SK-N-SH treated with all-trans-retinoic acid at 6 μM for 48 hours (cell line): ENCODE measurements at regions not wholly inside any gene's neighbourhood (a gene's known extent, or its start where the extent isn't known, plus 50 kb on each side); places are given as distances from the start of the nearest gene placed in this dataset.

Source experiments
- ATAC-seq: fragments of 200-7000 bp; cut with Tn5 transposase; 3 replicates; pipeline ENCODE4 v1.9.1; 2020; ENCODE audit warnings: mild to moderate bottlenecking, moderate library complexity
- ARNTL ChIP-seq: fragments of 450-650 bp; formaldehyde crosslinking; IDR thresholded peaks from 2 replicates; pipeline ENCODE4 v1.5.0; 2020; ENCODE audit warnings: low read depth, mild to moderate bottlenecking, moderate library complexity, borderline replicate concordance
- BACH2 ChIP-seq: fragments of 250-450 bp; sonication (Bioruptor Pico); IDR thresholded peaks from 2 replicates; pipeline ENCODE4 v1.9.0; 2021; ENCODE audit warnings: mild to moderate bottlenecking, borderline replicate concordance
- CSDC2 ChIP-seq: fragments of 250-450 bp; sonication (Bioruptor Pico); IDR thresholded peaks from 2 replicates; pipeline ENCODE4 v1.5.0; 2020; ENCODE audit warnings: mild to moderate bottlenecking, moderate library complexity
- ESRRG ChIP-seq: fragments of 250-450 bp; sonication (Bioruptor Pico); IDR thresholded peaks from 2 replicates; pipeline ENCODE4 v1.6.1; 2021; ENCODE audit warnings: mild to moderate bottlenecking
- RARB ChIP-seq: fragments of 250-450 bp; sonication (Bioruptor Pico); IDR thresholded peaks from 2 replicates; pipeline ENCODE4 v1.8.0; 2021; ENCODE audit warnings: mild to moderate bottlenecking, moderate library complexity
- SNAI2 ChIP-seq: fragments of 250-450 bp; sonication (Bioruptor Pico); IDR thresholded peaks from 2 replicates; pipeline ENCODE4 v1.5.0; 2020; ENCODE audit warnings: mild to moderate bottlenecking, moderate library complexity
- TCF4 ChIP-seq: fragments of 250-450 bp; sonication (Bioruptor Pico); IDR thresholded peaks from 2 replicates; pipeline ENCODE4 v1.8.0; 2021; ENCODE audit warnings: mild to moderate bottlenecking, moderate library complexity, borderline replicate concordance
- TOX ChIP-seq: fragments of 250-450 bp; sonication (Bioruptor Pico); IDR thresholded peaks from 2 replicates; pipeline ENCODE4 v1.8.0; 2021; ENCODE audit warnings: mild to moderate bottlenecking, moderate library complexity, borderline replicate concordance
- ZC3H10 ChIP-seq: fragments of 250-450 bp; sonication (Bioruptor Pico); IDR thresholded peaks from 2 replicates; pipeline ENCODE4 v1.5.1; 2021; ENCODE audit warnings: mild to moderate bottlenecking, moderate library complexity
- ZFP3 ChIP-seq: fragments of 250-450 bp; sonication (Bioruptor Pico); IDR thresholded peaks from 2 replicates; pipeline ENCODE4 v1.5.0; 2020; ENCODE audit warnings: mild to moderate bottlenecking, moderate library complexity
- ZFP30 ChIP-seq: fragments of 450-650 bp; formaldehyde crosslinking; IDR thresholded peaks from 2 replicates; pipeline ENCODE4 v1.5.0; 2022; ENCODE audit warnings: mild to moderate bottlenecking, moderate library complexity
- TF ChIP-seq, protein P1 (sequence below): fragments of 250-450 bp; sonication (Bioruptor Pico); IDR thresholded peaks from 2 replicates; pipeline ENCODE4 v1.5.1; 2020; ENCODE audit warnings: low read depth, mild to moderate bottlenecking, moderate library complexity
- TF ChIP-seq, protein P2 (sequence below): fragments of 250-450 bp; sonication (Bioruptor Pico); IDR thresholded peaks from 2 replicates; pipeline ENCODE4 v1.5.0; 2020; ENCODE audit warnings: mild to moderate bottlenecking, moderate library complexity
- TF ChIP-seq, protein P3 (sequence below): fragments of 250-450 bp; sonication (Bioruptor Pico); IDR thresholded peaks from 2 replicates; pipeline ENCODE4 v1.8.0; 2020; ENCODE audit warnings: mild to moderate bottlenecking, moderate library complexity, borderline replicate concordance

DNA sequence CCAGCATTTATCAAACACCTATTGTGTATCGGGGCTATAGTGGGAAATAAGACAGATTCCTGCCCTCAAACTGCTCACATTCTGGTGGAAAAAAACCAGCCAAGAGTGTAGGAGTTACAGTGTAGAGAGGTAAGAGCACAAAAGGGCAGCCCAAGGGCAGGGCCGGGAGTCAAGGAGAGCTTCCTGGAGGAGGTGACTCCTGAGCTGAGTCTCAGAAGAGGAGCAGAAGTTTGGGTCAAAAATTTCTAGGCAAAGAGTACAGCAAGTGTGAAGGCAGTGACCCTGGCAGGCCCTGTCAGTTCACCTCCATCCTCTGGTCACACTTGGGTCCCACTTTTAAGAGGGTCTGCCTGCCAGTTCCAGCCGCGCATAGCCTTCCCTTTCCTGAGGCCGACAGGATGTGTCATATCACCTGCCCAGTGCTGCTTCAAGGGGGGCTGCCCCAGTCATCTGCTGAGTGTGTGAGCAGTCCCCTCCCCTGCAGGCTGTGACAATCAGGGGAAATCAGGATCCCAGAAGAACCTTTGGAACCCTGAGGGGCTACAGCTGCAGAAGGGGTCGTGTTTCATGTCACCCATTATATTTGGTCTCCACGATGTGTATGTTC lies 118.4 kb downstream of the GLI2 start:
- TF ChIP-seq SNAI2 (CRISPR knock-in tag) (no peak), BACH2 (CRISPR knock-in tag) (no peak), ESRRG (CRISPR knock-in tag) (no peak), ZFP30 (no peak), RARB (CRISPR knock-in tag) (no peak)
- TF ChIP-seq, protein P1, sequence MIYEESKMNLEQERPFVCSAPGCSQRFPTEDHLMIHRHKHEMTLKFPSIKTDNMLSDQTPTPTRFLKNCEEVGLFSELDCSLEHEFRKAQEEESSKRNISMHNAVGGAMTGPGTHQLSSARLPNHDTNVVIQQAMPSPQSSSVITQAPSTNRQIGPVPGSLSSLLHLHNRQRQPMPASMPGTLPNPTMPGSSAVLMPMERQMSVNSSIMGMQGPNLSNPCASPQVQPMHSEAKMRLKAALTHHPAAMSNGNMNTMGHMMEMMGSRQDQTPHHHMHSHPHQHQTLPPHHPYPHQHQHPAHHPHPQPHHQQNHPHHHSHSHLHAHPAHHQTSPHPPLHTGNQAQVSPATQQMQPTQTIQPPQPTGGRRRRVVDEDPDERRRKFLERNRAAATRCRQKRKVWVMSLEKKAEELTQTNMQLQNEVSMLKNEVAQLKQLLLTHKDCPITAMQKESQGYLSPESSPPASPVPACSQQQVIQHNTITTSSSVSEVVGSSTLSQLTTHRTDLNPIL (CRISPR knock-in tag) = no peak
- TF ChIP-seq, protein P2, sequence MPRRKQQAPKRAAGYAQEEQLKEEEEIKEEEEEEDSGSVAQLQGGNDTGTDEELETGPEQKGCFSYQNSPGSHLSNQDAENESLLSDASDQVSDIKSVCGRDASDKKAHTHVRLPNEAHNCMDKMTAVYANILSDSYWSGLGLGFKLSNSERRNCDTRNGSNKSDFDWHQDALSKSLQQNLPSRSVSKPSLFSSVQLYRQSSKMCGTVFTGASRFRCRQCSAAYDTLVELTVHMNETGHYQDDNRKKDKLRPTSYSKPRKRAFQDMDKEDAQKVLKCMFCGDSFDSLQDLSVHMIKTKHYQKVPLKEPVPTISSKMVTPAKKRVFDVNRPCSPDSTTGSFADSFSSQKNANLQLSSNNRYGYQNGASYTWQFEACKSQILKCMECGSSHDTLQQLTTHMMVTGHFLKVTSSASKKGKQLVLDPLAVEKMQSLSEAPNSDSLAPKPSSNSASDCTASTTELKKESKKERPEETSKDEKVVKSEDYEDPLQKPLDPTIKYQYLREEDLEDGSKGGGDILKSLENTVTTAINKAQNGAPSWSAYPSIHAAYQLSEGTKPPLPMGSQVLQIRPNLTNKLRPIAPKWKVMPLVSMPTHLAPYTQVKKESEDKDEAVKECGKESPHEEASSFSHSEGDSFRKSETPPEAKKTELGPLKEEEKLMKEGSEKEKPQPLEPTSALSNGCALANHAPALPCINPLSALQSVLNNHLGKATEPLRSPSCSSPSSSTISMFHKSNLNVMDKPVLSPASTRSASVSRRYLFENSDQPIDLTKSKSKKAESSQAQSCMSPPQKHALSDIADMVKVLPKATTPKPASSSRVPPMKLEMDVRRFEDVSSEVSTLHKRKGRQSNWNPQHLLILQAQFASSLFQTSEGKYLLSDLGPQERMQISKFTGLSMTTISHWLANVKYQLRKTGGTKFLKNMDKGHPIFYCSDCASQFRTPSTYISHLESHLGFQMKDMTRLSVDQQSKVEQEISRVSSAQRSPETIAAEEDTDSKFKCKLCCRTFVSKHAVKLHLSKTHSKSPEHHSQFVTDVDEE (CRISPR knock-in tag) = no peak
- no peak for ATAC-seq

DNA sequence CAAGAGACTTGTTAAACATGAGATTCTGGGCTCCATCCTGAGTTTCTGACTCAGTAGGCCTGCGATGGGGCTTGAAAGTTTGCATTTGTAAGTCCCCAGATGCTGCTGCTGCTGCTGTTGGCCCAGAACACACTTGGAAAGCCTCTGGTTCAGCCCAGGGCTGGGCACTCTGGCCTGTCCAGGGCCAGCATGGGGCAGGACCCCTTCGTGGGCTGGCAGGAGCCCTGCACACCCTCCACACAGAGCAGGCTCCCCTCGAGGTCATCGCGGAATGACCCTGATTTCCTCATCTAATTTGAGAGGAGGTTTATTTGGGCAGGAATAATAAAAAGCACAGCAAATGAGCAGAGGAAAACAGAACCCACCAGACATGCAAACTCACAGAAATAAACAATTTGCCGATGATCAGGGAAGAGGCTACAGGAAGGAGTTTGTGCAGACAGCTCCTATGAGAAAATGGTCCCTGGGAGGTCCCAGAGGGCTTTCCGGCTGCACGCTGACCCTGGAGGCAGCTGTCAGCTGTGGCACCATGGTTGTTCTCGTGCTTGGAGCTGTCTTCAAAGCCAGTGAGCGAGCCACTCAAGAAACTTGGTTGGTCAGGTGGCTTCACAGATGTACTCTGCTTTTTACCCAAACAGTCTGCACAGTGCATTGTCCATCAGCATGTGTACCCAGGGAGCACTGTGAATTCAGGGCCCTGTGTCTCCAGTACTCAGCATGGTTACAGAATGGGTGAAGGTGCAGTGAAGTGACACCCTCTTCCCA lies 119.3 kb downstream of the GLI2 start:
- TF ChIP-seq CSDC2 (CRISPR knock-in tag) (no peak), TOX (CRISPR knock-in tag) (no peak), RARB (CRISPR knock-in tag) (no peak), TCF4 (CRISPR knock-in tag) (no peak), BACH2 (CRISPR knock-in tag) (no peak), ZC3H10 (CRISPR knock-in tag) (no peak)
- TF ChIP-seq, protein P3, sequence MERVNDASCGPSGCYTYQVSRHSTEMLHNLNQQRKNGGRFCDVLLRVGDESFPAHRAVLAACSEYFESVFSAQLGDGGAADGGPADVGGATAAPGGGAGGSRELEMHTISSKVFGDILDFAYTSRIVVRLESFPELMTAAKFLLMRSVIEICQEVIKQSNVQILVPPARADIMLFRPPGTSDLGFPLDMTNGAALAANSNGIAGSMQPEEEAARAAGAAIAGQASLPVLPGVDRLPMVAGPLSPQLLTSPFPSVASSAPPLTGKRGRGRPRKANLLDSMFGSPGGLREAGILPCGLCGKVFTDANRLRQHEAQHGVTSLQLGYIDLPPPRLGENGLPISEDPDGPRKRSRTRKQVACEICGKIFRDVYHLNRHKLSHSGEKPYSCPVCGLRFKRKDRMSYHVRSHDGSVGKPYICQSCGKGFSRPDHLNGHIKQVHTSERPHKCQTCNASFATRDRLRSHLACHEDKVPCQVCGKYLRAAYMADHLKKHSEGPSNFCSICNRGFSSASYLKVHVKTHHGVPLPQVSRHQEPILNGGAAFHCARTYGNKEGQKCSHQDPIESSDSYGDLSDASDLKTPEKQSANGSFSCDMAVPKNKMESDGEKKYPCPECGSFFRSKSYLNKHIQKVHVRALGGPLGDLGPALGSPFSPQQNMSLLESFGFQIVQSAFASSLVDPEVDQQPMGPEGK = no peak
- no peak for ATAC-seq

DNA sequence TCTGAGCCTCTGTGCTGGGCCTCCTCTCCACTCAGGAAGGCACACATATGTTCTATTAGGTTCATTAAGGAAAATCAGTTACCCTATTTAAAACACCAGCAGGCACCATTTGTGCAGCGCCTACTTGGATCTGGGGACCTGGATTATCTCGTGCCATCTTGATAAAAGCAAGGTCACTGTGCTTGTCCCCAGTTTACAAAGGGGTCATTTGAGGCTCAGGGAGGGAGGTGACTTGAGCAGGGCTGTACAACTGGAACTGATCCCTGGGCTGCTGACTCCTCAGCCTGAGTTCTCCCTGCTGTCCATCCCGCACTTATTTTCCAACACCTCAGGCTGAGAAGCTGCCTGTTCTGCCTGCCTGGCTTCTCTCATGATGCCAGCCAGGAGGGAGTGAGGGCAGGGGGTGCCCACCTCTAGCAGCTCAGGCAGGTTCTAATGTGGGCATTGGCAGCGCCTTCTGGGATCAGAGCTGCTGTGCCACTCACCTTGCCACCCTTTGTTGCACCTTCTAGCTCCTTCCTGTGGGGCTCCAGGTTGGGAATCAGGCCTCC lies 120.3 kb downstream of the GLI2 start:
- ATAC-seq = no peak
- TF ChIP-seq ZFP30 (no peak), ARNTL (CRISPR knock-in tag) (no peak), TCF4 (CRISPR knock-in tag) (no peak), CSDC2 (CRISPR knock-in tag) (no peak), RARB (CRISPR knock-in tag) (no peak), ZC3H10 (CRISPR knock-in tag) (no peak), ZFP3 (CRISPR knock-in tag) (no peak), ESRRG (CRISPR knock-in tag) (no peak), BACH2 (CRISPR knock-in tag) (no peak), TOX (CRISPR knock-in tag) (no peak), SNAI2 (CRISPR knock-in tag) (no peak)
- TF ChIP-seq, protein P1 (CRISPR knock-in tag) = no peak
- TF ChIP-seq, protein P3 = no peak
- TF ChIP-seq, protein P2 (CRISPR knock-in tag) = no peak
